ENCODE measurements at regions not wholly inside any gene's neighbourhood (a gene's known extent, or its start where the extent isn't known, plus 50 kb on each side); places are given as distances from the start of the nearest gene placed in this dataset.
"Not testable (repeated sequence)": the region's sequence is repeated elsewhere in the genome, so short reads cannot be mapped to it uniquely, and the experiment has no call there.

GRCh38 chr7:131995324-131995723 is 438.9 kb upstream of the PODXL start:
- Histone ChIP-seq H3K4me3 (ENCODE audit: low read depth in 1 of 2, low read length in 2 of 2) (no peak overlapping the region), H3K27ac (ENCODE audit: low read length) (no peak overlapping the region), H3K27me3 (ENCODE audit: low read depth, low read length) (no peaks in the 10 kb centered on the region), H3K9me3 (ENCODE audit: control insufficient read depth in 1 of 2, low read length in 2 of 2) (no peaks in the 10 kb centered on the region), H3K36me3 (ENCODE audit: control insufficient read depth in 1 of 2, insufficient read depth in 2 of 2, low read length in 2 of 2) (no peaks in the 10 kb centered on the region), H3K4me1 (ENCODE audit: control insufficient read depth in 1 of 2, insufficient read depth in 2 of 2, low read length in 2 of 2) (no peaks in the 10 kb centered on the region)

- H3K27ac ChIP-seq (ENCODE audit: low read length); H3K27me3 ChIP-seq (ENCODE audit: low read depth, low read length); H3K9me3 ChIP-seq (ENCODE audit: control insufficient read depth in 1 of 2, low read length in 2 of 2); H3K36me3 ChIP-seq (ENCODE audit: control insufficient read depth in 1 of 2, insufficient read depth in 2 of 2, low read length in 2 of 2); H3K4me1 ChIP-seq (ENCODE audit: control insufficient read depth in 1 of 2, insufficient read depth in 2 of 2, low read length in 2 of 2); H3K4me3 ChIP-seq (ENCODE audit: low read depth in 1 of 2, low read length in 2 of 2): not testable (repeated sequence)
Observed at GRCh38 chr7:131981069-131981468, 424.6 kb upstream of the PODXL start.

GRCh38 chr7:131978118-131978517 is 421.7 kb upstream of the PODXL start:
- not testable (repeated sequence) for H3K36me3 ChIP-seq (ENCODE audit: control insufficient read depth in 1 of 2, insufficient read depth in 2 of 2, low read length in 2 of 2); H3K27me3 ChIP-seq (ENCODE audit: low read depth, low read length); H3K4me3 ChIP-seq (ENCODE audit: low read depth in 1 of 2, low read length in 2 of 2); H3K27ac ChIP-seq (ENCODE audit: low read length); H3K4me1 ChIP-seq (ENCODE audit: control insufficient read depth in 1 of 2, insufficient read depth in 2 of 2, low read length in 2 of 2); H3K9me3 ChIP-seq (ENCODE audit: control insufficient read depth in 1 of 2, low read length in 2 of 2)

GRCh38 chr7:131976411-131976810 is 420.0 kb upstream of the PODXL start:
- H3K27ac ChIP-seq (ENCODE audit: low read length): no peak overlapping the region
- no peak overlapping the region for H3K4me3 ChIP-seq (ENCODE audit: low read depth in 1 of 2, low read length in 2 of 2)
- no peaks in the 10 kb centered on the region for H3K27me3 ChIP-seq (ENCODE audit: low read depth, low read length)
- H3K9me3 ChIP-seq (ENCODE audit: control insufficient read depth in 1 of 2, low read length in 2 of 2): peaks cover 0 to 3% of the 10 kb centered on the region in 2 donors
- H3K36me3 ChIP-seq (ENCODE audit: control insufficient read depth in 1 of 2, insufficient read depth in 2 of 2, low read length in 2 of 2): no peaks in the 10 kb centered on the region
- no peaks in the 10 kb centered on the region for H3K4me1 ChIP-seq (ENCODE audit: control insufficient read depth in 1 of 2, insufficient read depth in 2 of 2, low read length in 2 of 2)

GRCh38 chr7:131974671-131975070 is 418.2 kb upstream of the PODXL start:
- Histone ChIP-seq H3K4me1 (ENCODE audit: control insufficient read depth in 1 of 2, insufficient read depth in 2 of 2, low read length in 2 of 2) (no peaks in the 10 kb centered on the region), H3K4me3 (ENCODE audit: low read depth in 1 of 2, low read length in 2 of 2) (no peak overlapping the region), H3K9me3 (ENCODE audit: control insufficient read depth in 1 of 2, low read length in 2 of 2) (peaks cover 0 to 3% of the 10 kb centered on the region in 2 donors), H3K27ac (ENCODE audit: low read length) (no peak overlapping the region), H3K36me3 (ENCODE audit: control insufficient read depth in 1 of 2, insufficient read depth in 2 of 2, low read length in 2 of 2) (no peaks in the 10 kb centered on the region), H3K27me3 (ENCODE audit: low read depth, low read length) (no peaks in the 10 kb centered on the region)

GRCh38 chr7:131972251-131972650 is 415.8 kb upstream of the PODXL start:
- Histone ChIP-seq H3K4me3 (ENCODE audit: low read depth in 1 of 2, low read length in 2 of 2) (no peak overlapping the region), H3K27ac (ENCODE audit: low read length) (no peak overlapping the region), H3K9me3 (ENCODE audit: control insufficient read depth in 1 of 2, low read length in 2 of 2) (peaks cover 0 to 3% of the 10 kb centered on the region in 2 donors), H3K4me1 (ENCODE audit: control insufficient read depth in 1 of 2, insufficient read depth in 2 of 2, low read length in 2 of 2) (no peaks in the 10 kb centered on the region), H3K36me3 (ENCODE audit: control insufficient read depth in 1 of 2, insufficient read depth in 2 of 2, low read length in 2 of 2) (no peaks in the 10 kb centered on the region), H3K27me3 (ENCODE audit: low read depth, low read length) (no peaks in the 10 kb centered on the region)

- Histone ChIP-seq H3K36me3 (ENCODE audit: control insufficient read depth in 1 of 2, insufficient read depth in 2 of 2, low read length in 2 of 2) (no peaks in the 10 kb centered on the region), H3K27ac (ENCODE audit: low read length) (no peak overlapping the region), H3K4me3 (ENCODE audit: low read depth in 1 of 2, low read length in 2 of 2) (no peak overlapping the region), H3K4me1 (ENCODE audit: control insufficient read depth in 1 of 2, insufficient read depth in 2 of 2, low read length in 2 of 2) (no peaks in the 10 kb centered on the region), H3K9me3 (ENCODE audit: control insufficient read depth in 1 of 2, low read length in 2 of 2) (no peaks in the 10 kb centered on the region), H3K27me3 (ENCODE audit: low read depth, low read length) (no peaks in the 10 kb centered on the region)
Observed at GRCh38 chr7:131970602-131971001, 414.2 kb upstream of the PODXL start.

GRCh38 chr7:131969560-131969959 is 413.1 kb upstream of the PODXL start:
- H3K4me1 ChIP-seq (ENCODE audit: control insufficient read depth in 1 of 2, insufficient read depth in 2 of 2, low read length in 2 of 2): no peaks in the 10 kb centered on the region

GRCh38 chr7:131967216-131967730 is 410.8 kb upstream of the PODXL start:
- Histone ChIP-seq H3K27me3 (ENCODE audit: low read depth, low read length) (no peaks in the 10 kb centered on the region), H3K9me3 (ENCODE audit: control insufficient read depth in 1 of 2, low read length in 2 of 2) (no peaks in the 10 kb centered on the region), H3K4me1 (ENCODE audit: control insufficient read depth in 1 of 2, insufficient read depth in 2 of 2, low read length in 2 of 2) (no peaks in the 10 kb centered on the region), H3K27ac (ENCODE audit: low read length) (no peak overlapping the region), H3K4me3 (ENCODE audit: low read depth in 1 of 2, low read length in 2 of 2) (no peak overlapping the region), H3K36me3 (ENCODE audit: control insufficient read depth in 1 of 2, insufficient read depth in 2 of 2, low read length in 2 of 2) (no peaks in the 10 kb centered on the region)

More at GRCh38 chr7:131969560-131969959, 413.1 kb upstream of the PODXL start:
- Histone ChIP-seq H3K4me3 (ENCODE audit: low read depth in 1 of 2, low read length in 2 of 2) (no peak overlapping the region), H3K27ac (ENCODE audit: low read length) (no peak overlapping the region), H3K27me3 (ENCODE audit: low read depth, low read length) (no peaks in the 10 kb centered on the region), H3K36me3 (ENCODE audit: control insufficient read depth in 1 of 2, insufficient read depth in 2 of 2, low read length in 2 of 2) (no peaks in the 10 kb centered on the region), H3K9me3 (ENCODE audit: control insufficient read depth in 1 of 2, low read length in 2 of 2) (no peaks in the 10 kb centered on the region)

GRCh38 chr7:131964203-131964602 is 407.8 kb upstream of the PODXL start:
- no peaks in the 10 kb centered on the region for H3K9me3 ChIP-seq (ENCODE audit: control insufficient read depth in 1 of 2, low read length in 2 of 2)
- H3K36me3 ChIP-seq (ENCODE audit: control insufficient read depth in 1 of 2, insufficient read depth in 2 of 2, low read length in 2 of 2): no peaks in the 10 kb centered on the region
- H3K27ac ChIP-seq (ENCODE audit: low read length): no peak overlapping the region
- H3K4me3 ChIP-seq (ENCODE audit: low read depth in 1 of 2, low read length in 2 of 2): no peak overlapping the region
- no peaks in the 10 kb centered on the region for H3K27me3 ChIP-seq (ENCODE audit: low read depth, low read length)
- no peaks in the 10 kb centered on the region for H3K4me1 ChIP-seq (ENCODE audit: control insufficient read depth in 1 of 2, insufficient read depth in 2 of 2, low read length in 2 of 2)

GRCh38 chr7:131961054-131961680 is 404.7 kb upstream of the PODXL start:
- Histone ChIP-seq H3K36me3 (ENCODE audit: control insufficient read depth in 1 of 2, insufficient read depth in 2 of 2, low read length in 2 of 2) (no peaks in the 10 kb centered on the region), H3K9me3 (ENCODE audit: control insufficient read depth in 1 of 2, low read length in 2 of 2) (no peaks in the 10 kb centered on the region), H3K4me3 (ENCODE audit: low read depth in 1 of 2, low read length in 2 of 2) (no peak overlapping the region), H3K27ac (ENCODE audit: low read length) (no peak overlapping the region), H3K27me3 (ENCODE audit: low read depth, low read length) (no peaks in the 10 kb centered on the region), H3K4me1 (ENCODE audit: control insufficient read depth in 1 of 2, insufficient read depth in 2 of 2, low read length in 2 of 2) (no peaks in the 10 kb centered on the region)
